BE2C (cell line): ENCODE measurements at regions not wholly inside any gene's neighbourhood (a gene's known extent, or its start where the extent isn't known, plus 50 kb on each side); places are given as distances from the start of the nearest gene placed in this dataset.

Experiments
- DNase-seq: peaks from one replicate; pipeline ENCODE4 v3.0.0-alpha.2; 2020
- H3K27me3 ChIP-seq: fragments of 250-450 bp; sonication (Bioruptor Pico); 2 replicates; pipeline ENCODE4 v1.5.1; 2020; ENCODE audit warnings: mild to moderate bottlenecking
- H3K36me3 ChIP-seq: fragments of 250-450 bp; sonication (Bioruptor Pico); 2 replicates; pipeline ENCODE4 v1.5.1; 2020; ENCODE audit warnings: mild to moderate bottlenecking
- H3K4me1 ChIP-seq: fragments of 250-450 bp; sonication (Bioruptor Pico); 2 replicates; pipeline ENCODE4 v1.5.1; 2020
- H3K4me3 ChIP-seq: 2 replicates; pipeline ENCODE4 v1.5.1; 2011; ENCODE audit warnings: low read depth, low read length
- H3K9me3 ChIP-seq: fragments of 250-450 bp; sonication (Bioruptor Pico); 2 replicates; pipeline ENCODE4 v1.5.1; 2020
- CTCF ChIP-seq: IDR thresholded peaks from 2 replicates; pipeline ENCODE4 v1.5.1; 2012; ENCODE audit warnings: mild to moderate bottlenecking, low read depth, low read length

- no peak for TF ChIP-seq CTCF
- Histone ChIP-seq H3K27me3 (no peaks in the 10 kb centered on the region), H3K4me1 (peaks cover 3% of the 10 kb centered on the region; the same call in 1 of the 2 replicates)
Observed at GRCh38 chr5:21209409-21209808, 1221.4 kb upstream of the CDH18 start.

GRCh38 chr5:21199087-21199486, 1211.1 kb upstream of the CDH18 start:
- Histone ChIP-seq H3K9me3 (no peaks in the 10 kb centered on the region), H3K4me3 (no peak overlapping the region), H3K27me3 (no peaks in the 10 kb centered on the region), H3K36me3 (no peaks in the 10 kb centered on the region), H3K4me1 (no peaks in the 10 kb centered on the region)
- no peak for TF ChIP-seq CTCF
- peak; percentile 7 for DNase-seq

More at GRCh38 chr5:21209409-21209808, 1221.4 kb upstream of the CDH18 start:
- no peaks in the 10 kb centered on the region for H3K9me3 ChIP-seq
- DNase-seq, result no peak
- no peak overlapping the region for H3K4me3 ChIP-seq
- no peaks in the 10 kb centered on the region for H3K36me3 ChIP-seq

GRCh38 chr5:21195145-21195544, 1207.1 kb upstream of the CDH18 start:
- no peak for DNase-seq
- no peak for TF ChIP-seq CTCF
- no peak overlapping the region for H3K4me3 ChIP-seq
- no peaks in the 10 kb centered on the region for H3K36me3 ChIP-seq
- H3K9me3 ChIP-seq, result no peaks in the 10 kb centered on the region
- H3K27me3 ChIP-seq, result no peaks in the 10 kb centered on the region
- H3K4me1 ChIP-seq, result no peaks in the 10 kb centered on the region

GRCh38 chr5:21185536-21185935, 1197.5 kb upstream of the CDH18 start:
- no peak for DNase-seq
- no peak for TF ChIP-seq CTCF
- no peaks in the 10 kb centered on the region for H3K4me1 ChIP-seq
- no peak overlapping the region for H3K4me3 ChIP-seq
- H3K27me3 ChIP-seq, result no peaks in the 10 kb centered on the region
- H3K9me3 ChIP-seq, result no peaks in the 10 kb centered on the region
- H3K36me3 ChIP-seq, result no peaks in the 10 kb centered on the region

GRCh38 chr5:21184581-21184980, 1196.6 kb upstream of the CDH18 start:
- TF ChIP-seq CTCF, result no peak
- no peaks in the 10 kb centered on the region for H3K4me1 ChIP-seq
- no peaks in the 10 kb centered on the region for H3K27me3 ChIP-seq
- H3K9me3 ChIP-seq, result no peaks in the 10 kb centered on the region
- H3K36me3 ChIP-seq, result no peaks in the 10 kb centered on the region
- DNase-seq, result no peak
- no peak overlapping the region for H3K4me3 ChIP-seq

GRCh38 chr5:21181609-21182125, 1193.7 kb upstream of the CDH18 start:
- no peak for TF ChIP-seq CTCF
- no peak for DNase-seq

More at GRCh38 chr5:21181609-21182125, 1193.7 kb upstream of the CDH18 start:
- Histone ChIP-seq H3K27me3 (no peaks in the 10 kb centered on the region), H3K36me3 (no peaks in the 10 kb centered on the region), H3K4me1 (no peaks in the 10 kb centered on the region), H3K4me3 (no peak overlapping the region), H3K9me3 (no peaks in the 10 kb centered on the region)
